K562 (cell line): ENCODE measurements at regions not wholly inside any gene's neighbourhood (a gene's known extent, or its start where the extent isn't known, plus 50 kb on each side); places are given as distances from the start of the nearest gene placed in this dataset.
A peak's percentile ranks its signal among the peaks of the same experiment; 100 is the strongest.

Experiments
- ATAC-seq: fragments of 200-7000 bp; cut with Tn5 transposase; 3 replicates; pipeline ENCODE4 v1.9.1; 2020; ENCODE audit warnings: moderate library complexity
- BruUV-seq: library from RNA; stranded (reverse); fragments of 400-500 nt; replicated peaks from 2 replicates; lab custom pipeline; 2021; lab: Mats Ljungman, UMichigan
- CTCF ChIA-PET: fragments of 300-600 bp; formaldehyde crosslinking; extraction: SDS; loops from one replicate; lab custom pipeline; 2021; ENCODE audit warnings: low intra/inter-chr PET ratio; lab: Yijun Ruan, JAX
- POLR2A ChIA-PET: fragments of 300-600, 350-650 bp; sonication (Branson Sonifier 250); formaldehyde crosslinking; extraction: SDS; loops from one replicate; lab custom pipeline; 2021; ENCODE audit warnings: antibody characterized with exemption, inconsistent platforms; lab: Yijun Ruan, JAX
- DNase-seq, 4 experiments: peaks; one replicate each; pipeline versions ENCODE4 v3.0.0 to v3.0.0-alpha.2; 2011 to 2018; ENCODE audit warnings: low spot score in 3 of 4, mixed read lengths in 3 of 4; ENCODE audit errors: extremely low read depth in 1 of 4
- FAIRE-seq: peaks from 2 replicates; lab custom pipeline; 2011; peaks lifted over from hg19 to GRCh38; lab: Jason Lieb, UNC
- H2AFZ ChIP-seq: 2 replicates; pipeline ENCODE4 v1.6.0; 2011; ENCODE audit warnings: low read depth, low read length, control low read depth, inconsistent platforms
- H3K27ac ChIP-seq: fragments of 200-600 bp; 3 replicates; pipeline ENCODE4 v1.8.0; 2011; ENCODE audit warnings: low read depth, mild to moderate bottlenecking, control low read depth, inconsistent platforms, low read length, moderate library complexity, mixed read lengths; ENCODE audit errors: extremely low read depth
- H3K27me3 ChIP-seq, 2 experiments: fragments of 300-600 bp in 1 of 2; 2 replicates in 1 of 2; 3 replicates in 1 of 2; pipeline versions ENCODE4 v1.6.0 to v1.8.0; 2011; ENCODE audit warnings: inconsistent platforms in 2 of 2, low read length in 2 of 2, mild to moderate bottlenecking in 1 of 2, mixed read lengths in 1 of 2, moderate library complexity in 1 of 2; ENCODE audit not compliant: control insufficient read depth in 2 of 2, insufficient read depth in 2 of 2
- H3K36me3 ChIP-seq: fragments of 300-600 bp; 3 replicates; pipeline ENCODE4 v1.8.0; 2011; ENCODE audit warnings: mild to moderate bottlenecking, low read length, inconsistent platforms; ENCODE audit not compliant: control insufficient read depth, insufficient read depth
- H3K4me1 ChIP-seq, 2 experiments: fragments of 200-600 bp in 1 of 2; replicated peaks in 1 of 2; 2 replicates in 1 of 2; 3 replicates in 1 of 2; pipeline versions ENCODE4 v1.5.1 to v1.8.0; 2011; ENCODE audit warnings: inconsistent platforms in 2 of 2, low read length in 2 of 2, mild to moderate bottlenecking in 1 of 2, mixed read lengths in 1 of 2, moderate library complexity in 1 of 2; ENCODE audit not compliant: control insufficient read depth in 2 of 2, insufficient read depth in 2 of 2
- H3K4me2 ChIP-seq: 2 replicates; pipeline ENCODE4 v1.6.1; 2011; ENCODE audit warnings: low read length, control low read depth, inconsistent platforms, mixed read lengths; ENCODE audit not compliant: insufficient read depth
- H3K4me3 ChIP-seq: fragments of 200-600 bp; sonication (generic), shearing (Covaris generic); 2 replicates; pipeline ENCODE4 v1.5.1; 2016; ENCODE audit warnings: control low read depth, inconsistent platforms
- H3K79me2 ChIP-seq: fragments of 200-600 bp; 3 replicates; pipeline ENCODE4 v1.8.0; 2011; ENCODE audit warnings: low read length, inconsistent platforms; ENCODE audit not compliant: control insufficient read depth, insufficient read depth
- H3K9ac ChIP-seq, 2 experiments: 2 replicates each; pipeline versions ENCODE4 v1.6.0 to v1.6.1; 2011; ENCODE audit warnings: low read depth in 2 of 2, low read length in 2 of 2, control low read depth in 1 of 2, inconsistent platforms in 1 of 2, mild to moderate bottlenecking in 1 of 2, mixed read lengths in 1 of 2; ENCODE audit not compliant: insufficient read depth in 1 of 2
- H3K9me1 ChIP-seq: one replicate; pipeline ENCODE4 v1.6.0; 2011; ENCODE audit warnings: inconsistent platforms, mild to moderate bottlenecking, low read length, moderate library complexity; ENCODE audit not compliant: control insufficient read depth, insufficient read depth
- H3K9me3 ChIP-seq: replicated peaks from 2 replicates; pipeline ENCODE4 v1.5.1; 2011; ENCODE audit warnings: low read depth, low read length, inconsistent platforms; ENCODE audit not compliant: control insufficient read depth, insufficient read depth
- H4K20me1 ChIP-seq: replicated peaks from 2 replicates; pipeline ENCODE4 v1.6.1; 2011; ENCODE audit warnings: low read length, inconsistent platforms, mixed read lengths; ENCODE audit not compliant: control insufficient read depth, insufficient read depth
- CAMTA2 ChIP-seq: fragments of 250-450 bp; sonication (Bioruptor Pico); conservative IDR thresholded peaks from 2 replicates; pipeline ENCODE4 v1.5.1; 2022
- CBX2 ChIP-seq: fragments of 200-600 bp; sonication (generic); IDR thresholded peaks from one replicate; pipeline ENCODE4 v1.6.1; 2012; ENCODE audit warnings: mild to moderate bottlenecking, low read length, inconsistent platforms; ENCODE audit not compliant: insufficient read depth, poor library complexity, severe bottlenecking
- ESRRA ChIP-seq: fragments of 450-650 bp; IDR thresholded peaks from 2 replicates; pipeline ENCODE4 v1.6.1; 2014; ENCODE audit warnings: low read depth, mild to moderate bottlenecking, moderate library complexity, borderline replicate concordance
- FOXK1 ChIP-seq: sonication (generic); formaldehyde crosslinking; IDR thresholded peaks from 2 replicates; pipeline ENCODE4 v1.8.0; 2022; ENCODE audit warnings: missing genetic modification reagents, mild to moderate bottlenecking, borderline replicate concordance
- HES1 ChIP-seq: fragments of 450-650 bp; IDR thresholded peaks from 2 replicates; pipeline ENCODE4 v1.6.1; 2016; ENCODE audit warnings: low read depth, mild to moderate bottlenecking, moderate library complexity
- HNRNPH1 ChIP-seq: fragments of 200-400 bp; formaldehyde crosslinking; optimal IDR thresholded peaks from 2 replicates; pipeline ENCODE3; 2017; ENCODE audit warnings: low read depth, mild to moderate bottlenecking, low read length, moderate library complexity
- MEIS2 ChIP-seq: fragments of 450-650 bp; IDR thresholded peaks from 2 replicates; pipeline ENCODE4 v1.6.1; 2014; ENCODE audit warnings: mild to moderate bottlenecking; ENCODE audit not compliant: partially characterized antibody
- NCOA4 ChIP-seq: fragments of 450-650 bp; IDR thresholded peaks from 2 replicates; pipeline ENCODE4 v1.6.1; 2018; ENCODE audit warnings: mild to moderate bottlenecking; ENCODE audit not compliant: partially characterized antibody
- NUFIP1 ChIP-seq: fragments of 450-650 bp; IDR thresholded peaks from 2 replicates; pipeline ENCODE4 v1.6.1; 2018; ENCODE audit not compliant: partially characterized antibody
- POLR2AphosphoS2 ChIP-seq: IDR thresholded peaks from 2 replicates; pipeline ENCODE4 v1.6.1; 2012; ENCODE audit warnings: low read length, improper control_type of control experiment
- TFAP4 ChIP-seq: sonication (generic); formaldehyde crosslinking; IDR thresholded peaks from 2 replicates; pipeline ENCODE4 v1.8.0; 2022; ENCODE audit warnings: missing genetic modification reagents, mild to moderate bottlenecking, moderate library complexity, borderline replicate concordance
- XRCC4 ChIP-seq: IDR thresholded peaks from one replicate; pipeline ENCODE4 v1.6.1; 2011; ENCODE audit not compliant: insufficient read depth, insufficient read length; ENCODE audit errors: extremely low read depth
- ZC3H4 ChIP-seq: sonication (generic); formaldehyde crosslinking; IDR thresholded peaks from 2 replicates; pipeline ENCODE4 v1.9.0; 2021; ENCODE audit warnings: missing genetic modification reagents, borderline replicate concordance
- ZNF146 ChIP-seq: IDR thresholded peaks from one replicate; pipeline ENCODE4 v1.6.1; 2018; ENCODE audit warnings: missing compliant biosample characterization; ENCODE audit not compliant: unreplicated experiment
- ZNF24 ChIP-seq: fragments of 450-650 bp; IDR thresholded peaks from 2 replicates; pipeline ENCODE4 v1.6.1; 2016
- ZNF696 ChIP-seq: fragments of 250-450 bp; sonication (Bioruptor Pico); conservative IDR thresholded peaks from 2 replicates; pipeline ENCODE4 v1.4.0; 2020; ENCODE audit warnings: mild to moderate bottlenecking, moderate library complexity
- WGBS: fragments of 100-300 bp; shearing (Covaris generic); methylation state at CpG from one replicate; pipeline ENCODE4 v1.1.6; 2016; ENCODE audit warnings: low coverage, mixed read lengths; ENCODE audit not compliant: insufficient coverage; ENCODE audit errors: missing lambda C conversion rate; 5-methylcytosine and 5-hydroxymethylcytosine counted together
- in situ Hi-C: fragments of 300-500 bp; cut with MboI; formaldehyde crosslinking; loops from 4 replicates; pipeline ENCODE4 v1.15.0; 2018; ENCODE audit warnings: inconsistent platforms, mixed read lengths
- intact Hi-C: fragments of 100-400 bp; cut with micrococcal nuclease; formaldehyde crosslinking; loops from 2 replicates; pipeline ENCODE4 v1.14.2; 2022

GRCh38 chr4:55251896-55252295, 94.1 kb upstream of the SRD5A3 start:
- TF ChIP-seq ZNF24 (no peak), NCOA4 (no peak), CAMTA2 (CRISPR knock-in tag) (no peak), ZC3H4 (CRISPR knock-in tag) (no peak)
- Histone ChIP-seq H3K9ac (no peak overlapping the region), H3K4me1 (no peaks in the 10 kb centered on the region), H4K20me1 (no peaks in the 10 kb centered on the region), H3K27ac (no peak overlapping the region), H3K4me3 (no peak overlapping the region), H3K9me3 (no peaks in the 10 kb centered on the region), H3K79me2 (no peaks in the 10 kb centered on the region), H3K27me3 (peaks cover 5 to 13% of the 10 kb centered on the region in 2 experiments; a peak in 4 of 5 replicates), H3K9me1 (no peaks in the 10 kb centered on the region), H2AFZ (no peak overlapping the region), H3K4me2 (no peak overlapping the region), H3K36me3 (no peaks in the 10 kb centered on the region)
- WGBS, result 1% methylated on average over 5 of the region's 5 CpGs
- intact Hi-C loops (no loop called here), in situ Hi-C loops (no loop called here)
- ChIA-PET POLR2A (interaction anchor here (0.6 kb wide), 1 partner anchor 395 kb away, joined by 3 read pairs; no protein-coding TSS in a partner anchor), CTCF (no interaction called here)
- BruUV-seq, result no TSS peak
- ATAC-seq (no peak), FAIRE-seq (no peak), DNase-seq (no peak)

- peak in 1 of 4 experiments; percentile 11 for DNase-seq
- Histone ChIP-seq H3K9me1 (no peaks in the 10 kb centered on the region), H3K79me2 (no peaks in the 10 kb centered on the region), H3K27ac (no peak overlapping the region), H3K9me3 (no peaks in the 10 kb centered on the region), H3K4me2 (no peak overlapping the region), H3K9ac (no peak overlapping the region), H2AFZ (no peak overlapping the region), H3K4me1 (no peaks in the 10 kb centered on the region), H4K20me1 (no peaks in the 10 kb centered on the region), H3K36me3 (no peaks in the 10 kb centered on the region), H3K27me3 (peaks cover 5 to 13% of the 10 kb centered on the region in 2 experiments; a peak in 4 of 5 replicates), H3K4me3 (no peak overlapping the region)
- ATAC-seq, result no peak
- FAIRE-seq, result no peak
- BruUV-seq, result no TSS peak
- POLR2A ChIA-PET, result no interaction called here
- CTCF ChIA-PET, result no interaction called here
- in situ Hi-C loops (no loop called here), intact Hi-C loops (no loop called here)
- WGBS, result 1% methylated on average over 8 of the region's 8 CpGs
- TF ChIP-seq HNRNPH1 (no peak), ZNF696 (CRISPR knock-in tag) (no peak), POLR2AphosphoS2 (no peak), ESRRA (no peak), FOXK1 (no peak), ZNF146 (CRISPR knock-in tag) (no peak), XRCC4 (no peak), HES1 (no peak), MEIS2 (no peak), CBX2 (no peak), NUFIP1 (no peak), TFAP4 (no peak)
These were observed 92.0 kb upstream of the SRD5A3 start for GRCh38 chr4:55253948-55254593.
